ENCODE measurements at regions not wholly inside any gene's neighbourhood (a gene's known extent, or its start where the extent isn't known, plus 50 kb on each side); places are given as distances from the start of the nearest gene placed in this dataset.

DNA sequence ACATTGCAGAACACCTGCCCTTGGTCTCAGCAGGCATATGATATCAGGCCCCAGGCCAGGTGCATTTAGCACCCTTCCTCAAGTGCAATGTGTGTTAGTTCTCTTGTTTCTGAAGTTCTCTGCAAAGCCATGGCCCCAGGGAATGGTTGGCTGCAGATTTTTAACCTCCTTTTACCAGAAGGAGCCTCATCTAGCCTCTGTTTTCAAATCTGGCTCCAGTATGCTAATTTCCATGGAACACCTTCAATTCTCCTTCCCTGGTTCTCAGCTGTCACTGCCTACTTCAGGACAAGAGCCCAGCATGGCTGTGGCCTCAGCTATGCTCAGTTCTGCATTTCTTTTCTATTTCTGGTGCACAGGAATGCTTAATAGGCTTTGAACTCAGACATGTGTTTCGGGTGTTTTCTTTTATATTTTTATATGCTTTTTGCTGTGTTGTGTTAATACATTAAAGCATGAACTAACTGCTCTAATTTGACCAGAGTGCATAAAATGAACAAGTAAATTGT, 51.6 kb upstream of the OGFRL1 start:
- H3K27ac ChIP-seq = no peak overlapping the region
- TF ChIP-seq, protein P1, sequence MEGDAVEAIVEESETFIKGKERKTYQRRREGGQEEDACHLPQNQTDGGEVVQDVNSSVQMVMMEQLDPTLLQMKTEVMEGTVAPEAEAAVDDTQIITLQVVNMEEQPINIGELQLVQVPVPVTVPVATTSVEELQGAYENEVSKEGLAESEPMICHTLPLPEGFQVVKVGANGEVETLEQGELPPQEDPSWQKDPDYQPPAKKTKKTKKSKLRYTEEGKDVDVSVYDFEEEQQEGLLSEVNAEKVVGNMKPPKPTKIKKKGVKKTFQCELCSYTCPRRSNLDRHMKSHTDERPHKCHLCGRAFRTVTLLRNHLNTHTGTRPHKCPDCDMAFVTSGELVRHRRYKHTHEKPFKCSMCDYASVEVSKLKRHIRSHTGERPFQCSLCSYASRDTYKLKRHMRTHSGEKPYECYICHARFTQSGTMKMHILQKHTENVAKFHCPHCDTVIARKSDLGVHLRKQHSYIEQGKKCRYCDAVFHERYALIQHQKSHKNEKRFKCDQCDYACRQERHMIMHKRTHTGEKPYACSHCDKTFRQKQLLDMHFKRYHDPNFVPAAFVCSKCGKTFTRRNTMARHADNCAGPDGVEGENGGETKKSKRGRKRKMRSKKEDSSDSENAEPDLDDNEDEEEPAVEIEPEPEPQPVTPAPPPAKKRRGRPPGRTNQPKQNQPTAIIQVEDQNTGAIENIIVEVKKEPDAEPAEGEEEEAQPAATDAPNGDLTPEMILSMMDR (IDR thresholded peaks at IDR 0.05) = no peak
- H3K4me3 ChIP-seq (ENCODE audit: low read depth in 1 of 2, low read length in 1 of 2) = no peak overlapping the region
- H3K36me3 ChIP-seq = no peaks in the 10 kb centered on the region
- H3K4me1 ChIP-seq (ENCODE audit: control insufficient read depth in 1 of 2, insufficient read depth in 1 of 2, low read depth in 1 of 2, low read length in 1 of 2) = no peaks in the 10 kb centered on the region
- no peaks in the 10 kb centered on the region for H3K27me3 ChIP-seq
- no peaks in the 10 kb centered on the region for H3K9me3 ChIP-seq

- H3K27me3 ChIP-seq = no peaks in the 10 kb centered on the region
- no peaks in the 10 kb centered on the region for H3K36me3 ChIP-seq
- TF ChIP-seq, protein P1 (IDR thresholded peaks at IDR 0.05) = no peak
- no peak overlapping the region for H3K4me3 ChIP-seq (ENCODE audit: low read depth in 1 of 2, low read length in 1 of 2)
- H3K27ac ChIP-seq = no peak overlapping the region
- no peaks in the 10 kb centered on the region for H3K4me1 ChIP-seq (ENCODE audit: control insufficient read depth in 1 of 2, insufficient read depth in 1 of 2, low read depth in 1 of 2, low read length in 1 of 2)
- H3K9me3 ChIP-seq = no peaks in the 10 kb centered on the region
These were observed 50.3 kb upstream of the OGFRL1 start for GRCh38 chr6:71238351-71238750.
